ENCODE measurements at regions not wholly inside any gene's neighbourhood (a gene's known extent, or its start where the extent isn't known, plus 50 kb on each side); places are given as distances from the start of the nearest gene placed in this dataset.

DNA sequence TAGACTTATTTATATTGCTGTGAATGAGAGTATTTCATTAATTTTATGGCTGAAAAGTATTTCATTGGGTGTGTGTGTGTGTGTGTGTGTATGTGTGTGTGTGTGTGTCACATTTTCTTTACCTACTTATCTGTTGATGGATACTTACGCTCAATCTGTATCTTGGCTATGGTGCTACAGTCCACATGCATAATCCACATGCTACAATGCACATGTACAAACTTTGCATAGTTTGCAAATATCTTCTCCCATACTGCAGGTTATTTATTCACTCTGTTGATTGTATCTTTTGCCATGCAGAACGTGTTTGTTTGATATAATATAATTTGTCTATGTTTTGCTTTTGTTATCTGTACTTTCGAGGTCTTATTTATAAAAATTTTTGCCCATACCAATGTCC is 167.8 kb downstream of the RAB28 start:
- TF ChIP-seq POLR2AphosphoS5 (IDR thresholded peaks at IDR 0.05) (no peak), CTCF (IDR thresholded peaks at IDR 0.05) (no peak), POLR2A (IDR thresholded peaks at IDR 0.05) (no peak)
- no peak overlapping the region for H3K4me3 ChIP-seq
- H3K27ac ChIP-seq: no peak overlapping the region
- no peaks in the 10 kb centered on the region for H3K27me3 ChIP-seq (replicated peaks; ENCODE audit: insufficient read depth)
- H3K36me3 ChIP-seq: no peaks in the 10 kb centered on the region
- intact Hi-C loops (cut with DNase I): no loop called here
- WGBS: 88% methylated on average over 3 of the region's 3 CpGs
- DNase-seq (ENCODE audit: low spot score): no peak
- no peaks in the 10 kb centered on the region for H3K9me3 ChIP-seq
- no peaks in the 10 kb centered on the region for H3K4me1 ChIP-seq (replicated peaks)

DNA sequence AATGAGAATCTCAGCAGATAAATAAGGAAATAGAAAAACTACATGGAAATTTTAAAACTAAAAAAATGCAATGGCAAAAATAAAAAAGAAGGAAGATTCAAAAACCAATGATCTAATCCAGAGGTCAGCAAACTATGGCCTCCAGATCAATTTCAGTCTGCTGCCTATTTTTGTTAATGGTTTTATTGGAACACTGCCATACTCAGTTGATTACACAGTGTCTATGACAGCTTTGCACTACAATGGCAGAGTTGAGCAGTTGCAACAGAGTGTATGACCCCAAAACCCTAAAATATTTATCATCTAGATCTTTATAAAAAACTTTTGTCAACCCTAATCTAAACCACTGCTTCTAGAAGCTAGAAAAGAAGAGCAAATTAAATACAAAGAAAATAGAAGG is 170.3 kb downstream of the RAB28 start:
- Histone ChIP-seq H3K4me1 (replicated peaks) (no peaks in the 10 kb centered on the region), H3K27me3 (replicated peaks; ENCODE audit: insufficient read depth) (no peaks in the 10 kb centered on the region), H3K36me3 (no peaks in the 10 kb centered on the region), H3K27ac (no peak overlapping the region), H3K4me3 (no peak overlapping the region), H3K9me3 (no peaks in the 10 kb centered on the region)
- DNase-seq (ENCODE audit: low spot score): no peak
- TF ChIP-seq POLR2A (IDR thresholded peaks at IDR 0.05): no peak
- TF ChIP-seq CTCF (IDR thresholded peaks at IDR 0.05): no peak
- TF ChIP-seq POLR2AphosphoS5 (IDR thresholded peaks at IDR 0.05): no peak
- intact Hi-C loops (cut with DNase I): no loop called here

DNA sequence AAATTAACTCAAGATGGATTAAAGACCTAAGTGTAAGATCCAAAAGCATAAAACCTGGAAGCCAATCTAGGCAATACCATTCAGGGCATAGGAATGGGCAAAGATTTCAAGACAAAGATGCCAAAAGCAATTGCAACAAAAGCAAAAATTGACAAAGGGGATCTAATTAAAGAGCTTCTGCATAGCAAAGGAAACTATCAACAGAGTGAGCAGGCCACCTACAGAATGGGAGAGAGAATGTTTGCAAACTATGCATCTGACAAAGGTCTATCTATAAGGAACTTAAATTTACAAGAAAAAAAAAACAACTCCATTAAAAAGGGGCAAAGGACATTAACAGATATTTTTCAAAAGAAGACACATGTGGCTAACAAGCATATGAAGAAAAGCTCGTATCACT is 171.9 kb downstream of the RAB28 start:
- H3K4me1 ChIP-seq (replicated peaks): no peaks in the 10 kb centered on the region

DNA sequence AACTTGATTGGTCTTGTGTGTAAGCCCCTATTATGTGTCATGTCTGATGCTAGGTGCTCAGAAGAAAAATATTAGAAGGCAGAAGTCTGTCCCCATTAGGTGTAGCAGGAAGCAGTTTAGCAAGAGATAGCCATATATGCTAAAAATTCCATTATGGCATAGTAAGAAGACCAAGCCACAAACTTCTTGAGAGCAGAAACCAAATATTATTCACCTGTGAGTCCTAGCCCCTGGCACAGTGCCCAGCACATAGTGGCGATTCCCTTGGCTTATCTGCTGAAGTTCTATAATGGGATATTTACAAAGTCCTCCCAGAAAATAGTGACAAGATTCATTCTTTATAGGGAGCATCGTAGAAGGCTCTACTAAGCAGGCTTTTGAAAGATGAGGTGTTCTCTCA is 174.4 kb downstream of the RAB28 start:
- Histone ChIP-seq H3K4me1 (replicated peaks) (no peaks in the 10 kb centered on the region), H3K4me3 (no peak overlapping the region), H3K36me3 (no peaks in the 10 kb centered on the region), H3K9me3 (no peaks in the 10 kb centered on the region), H3K27me3 (replicated peaks; ENCODE audit: insufficient read depth) (no peaks in the 10 kb centered on the region), H3K27ac (no peak overlapping the region)
- 45% methylated on average over 2 of the region's 2 CpGs for WGBS
- TF ChIP-seq CTCF (IDR thresholded peaks at IDR 0.05) (no peak), POLR2A (IDR thresholded peaks at IDR 0.05) (no peak), POLR2AphosphoS5 (IDR thresholded peaks at IDR 0.05) (no peak)
- intact Hi-C loops (cut with DNase I): no loop called here
- no peak for DNase-seq (ENCODE audit: low spot score)

More for the DNA sequence above, 171.9 kb downstream of the RAB28 start:
- Histone ChIP-seq H3K9me3 (no peaks in the 10 kb centered on the region), H3K27ac (no peak overlapping the region), H3K27me3 (replicated peaks; ENCODE audit: insufficient read depth) (no peaks in the 10 kb centered on the region), H3K4me3 (no peak overlapping the region), H3K36me3 (no peaks in the 10 kb centered on the region)
- DNase-seq (ENCODE audit: low spot score): no peak
- WGBS: 82% methylated on average over 1 of the region's 1 CpG
- TF ChIP-seq CTCF (IDR thresholded peaks at IDR 0.05) (no peak), POLR2AphosphoS5 (IDR thresholded peaks at IDR 0.05) (no peak), POLR2A (IDR thresholded peaks at IDR 0.05) (no peak)
- intact Hi-C loops (cut with DNase I): no loop called here

DNA sequence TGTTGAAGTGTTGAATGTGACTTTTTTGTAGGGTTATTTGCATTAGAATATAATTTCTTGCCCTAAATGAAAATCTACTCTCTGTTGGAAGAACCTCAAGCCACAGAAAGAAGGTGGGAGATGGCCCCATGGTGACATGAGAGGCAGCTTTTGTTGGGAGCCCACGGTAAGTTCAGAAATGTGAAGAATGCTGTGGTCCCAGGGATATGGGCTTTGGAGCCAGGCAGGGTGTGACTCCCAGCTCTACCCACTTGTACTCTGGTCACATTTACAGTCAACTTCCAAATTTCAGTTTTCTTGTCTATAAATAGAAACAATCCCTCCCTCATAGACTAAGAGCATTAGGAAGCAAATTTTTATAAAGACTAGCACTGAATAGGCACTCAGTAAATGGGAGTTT is 177.8 kb downstream of the RAB28 start:
- TF ChIP-seq POLR2A (IDR thresholded peaks at IDR 0.05) (no peak), POLR2AphosphoS5 (IDR thresholded peaks at IDR 0.05) (no peak), CTCF (IDR thresholded peaks at IDR 0.05) (no peak)

More for the DNA sequence above, 177.8 kb downstream of the RAB28 start:
- no peaks in the 10 kb centered on the region for H3K9me3 ChIP-seq
- 56% methylated on average over 1 of the region's 1 CpG for WGBS
- no peak overlapping the region for H3K4me3 ChIP-seq
- no peaks in the 10 kb centered on the region for H3K4me1 ChIP-seq (replicated peaks)
- H3K36me3 ChIP-seq: no peaks in the 10 kb centered on the region
- H3K27ac ChIP-seq: no peak overlapping the region
- intact Hi-C loops (cut with DNase I): no loop called here
- no peaks in the 10 kb centered on the region for H3K27me3 ChIP-seq (replicated peaks; ENCODE audit: insufficient read depth)
- DNase-seq (ENCODE audit: low spot score): no peak
